HEK293T (cell line): ENCODE measurements at regions not wholly inside any gene's neighbourhood (a gene's known extent, or its start where the extent isn't known, plus 50 kb on each side); places are given as distances from the start of the nearest gene placed in this dataset.

Experiments
- ARNT ChIP-seq: fragments of 450-650 bp; IDR thresholded peaks from 2 replicates; pipeline ENCODE4 v1.6.1; 2017; ENCODE audit warnings: mild to moderate bottlenecking
- BHLHE40 ChIP-seq: fragments of 450-650 bp; IDR thresholded peaks from 2 replicates; pipeline ENCODE4 v1.6.1; 2016; ENCODE audit warnings: mild to moderate bottlenecking, moderate library complexity, borderline replicate concordance
- ELF4 ChIP-seq: fragments of 450-650 bp; IDR thresholded peaks from 2 replicates; pipeline ENCODE4 v1.6.1; 2017; ENCODE audit warnings: antibody characterized with exemption
- FOXA1 ChIP-seq: fragments of 450-650 bp; IDR thresholded peaks from 2 replicates; pipeline ENCODE4 v1.6.1; 2016; ENCODE audit warnings: mild to moderate bottlenecking
- FOXM1 ChIP-seq: fragments of 450-650 bp; IDR thresholded peaks from 2 replicates; pipeline ENCODE4 v1.6.1; 2017; ENCODE audit warnings: mild to moderate bottlenecking, borderline replicate concordance
- HDGF ChIP-seq: fragments of 450-650 bp; IDR thresholded peaks from 2 replicates; pipeline ENCODE4 v1.6.1; 2017; ENCODE audit warnings: antibody characterized with exemption, borderline replicate concordance
- L3MBTL2 ChIP-seq: fragments of 450-650 bp; conservative IDR thresholded peaks from 2 replicates; pipeline ENCODE4 v1.6.1; 2016; ENCODE audit warnings: mild to moderate bottlenecking
- NFRKB ChIP-seq: fragments of 450-650 bp; IDR thresholded peaks from 2 replicates; pipeline ENCODE4 v1.6.1; 2016; ENCODE audit warnings: mild to moderate bottlenecking, moderate library complexity
- SP1 ChIP-seq: fragments of 450-650 bp; IDR thresholded peaks from 2 replicates; pipeline ENCODE4 v1.6.1; 2017
- SUZ12 ChIP-seq: fragments of 450-650 bp; IDR thresholded peaks from 2 replicates; pipeline ENCODE4 v1.6.1; 2016; ENCODE audit warnings: mild to moderate bottlenecking
- TARDBP ChIP-seq: fragments of 450-650 bp; IDR thresholded peaks from 2 replicates; pipeline ENCODE4 v1.6.1; 2016
- ZNF384 ChIP-seq: fragments of 450-650 bp; IDR thresholded peaks from 2 replicates; pipeline ENCODE4 v1.6.1; 2016
- TF ChIP-seq, protein P1 (sequence below): fragments of 450-650 bp; IDR thresholded peaks from 2 replicates; pipeline ENCODE4 v1.6.1; 2016

DNA sequence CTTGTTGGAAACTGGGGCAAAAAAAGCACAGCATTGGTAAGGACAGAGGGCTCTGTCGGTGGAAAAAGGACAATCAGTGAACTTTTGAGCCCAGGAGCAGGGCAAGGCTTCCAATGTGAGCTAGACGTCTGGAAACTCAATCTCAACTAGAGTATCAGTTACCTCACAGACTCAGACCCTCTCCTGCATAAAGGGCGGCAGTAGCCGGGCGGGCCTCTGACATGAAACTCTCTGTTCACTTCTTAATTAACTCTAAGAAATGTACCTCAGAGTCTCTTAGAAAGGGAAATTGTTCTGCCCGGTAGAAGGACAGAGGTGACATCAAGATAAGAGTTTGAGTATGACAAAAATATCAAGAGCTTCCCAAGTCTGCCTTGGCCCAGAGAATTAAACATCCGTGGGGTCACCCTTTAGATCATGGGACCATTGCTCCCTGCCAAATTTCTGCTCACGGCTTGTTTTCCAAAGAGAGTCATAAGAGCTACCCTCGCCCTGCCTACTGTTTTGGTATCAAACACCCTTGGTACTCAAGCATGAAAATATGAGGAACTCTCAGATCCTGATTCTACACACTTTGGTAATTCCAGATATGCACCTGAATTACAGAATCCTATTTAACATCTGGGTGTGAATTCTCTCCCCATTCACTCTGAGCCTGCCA lies 103.5 kb upstream of the PKDCC start:
- TF ChIP-seq, protein P1, sequence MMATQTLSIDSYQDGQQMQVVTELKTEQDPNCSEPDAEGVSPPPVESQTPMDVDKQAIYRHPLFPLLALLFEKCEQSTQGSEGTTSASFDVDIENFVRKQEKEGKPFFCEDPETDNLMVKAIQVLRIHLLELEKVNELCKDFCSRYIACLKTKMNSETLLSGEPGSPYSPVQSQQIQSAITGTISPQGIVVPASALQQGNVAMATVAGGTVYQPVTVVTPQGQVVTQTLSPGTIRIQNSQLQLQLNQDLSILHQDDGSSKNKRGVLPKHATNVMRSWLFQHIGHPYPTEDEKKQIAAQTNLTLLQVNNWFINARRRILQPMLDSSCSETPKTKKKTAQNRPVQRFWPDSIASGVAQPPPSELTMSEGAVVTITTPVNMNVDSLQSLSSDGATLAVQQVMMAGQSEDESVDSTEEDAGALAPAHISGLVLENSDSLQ: no peak
- no peak for TF ChIP-seq SUZ12
- no peak for TF ChIP-seq TARDBP
- TF ChIP-seq ELF4: no peak
- TF ChIP-seq FOXA1: no peak
- no peak for TF ChIP-seq ZNF384
- no peak for TF ChIP-seq FOXM1
- no peak for TF ChIP-seq SP1
- TF ChIP-seq L3MBTL2: no peak
- TF ChIP-seq NFRKB: no peak
- TF ChIP-seq ARNT: no peak
- TF ChIP-seq BHLHE40: no peak
- no peak for TF ChIP-seq HDGF
